ENCODE measurements at regions not wholly inside any gene's neighbourhood (a gene's known extent, or its start where the extent isn't known, plus 50 kb on each side); places are given as distances from the start of the nearest gene placed in this dataset.
A peak's percentile ranks its signal among the peaks of the same experiment; 100 is the strongest.
"Not testable (repeated sequence)": the region's sequence is repeated elsewhere in the genome, so short reads cannot be mapped to it uniquely, and the experiment has no call there.

- DNase-seq (ENCODE audit: low read depth): no peak
Observed at GRCh38 chr13:44848920-44849676, 140.2 kb downstream of the NUFIP1 start.

DNA sequence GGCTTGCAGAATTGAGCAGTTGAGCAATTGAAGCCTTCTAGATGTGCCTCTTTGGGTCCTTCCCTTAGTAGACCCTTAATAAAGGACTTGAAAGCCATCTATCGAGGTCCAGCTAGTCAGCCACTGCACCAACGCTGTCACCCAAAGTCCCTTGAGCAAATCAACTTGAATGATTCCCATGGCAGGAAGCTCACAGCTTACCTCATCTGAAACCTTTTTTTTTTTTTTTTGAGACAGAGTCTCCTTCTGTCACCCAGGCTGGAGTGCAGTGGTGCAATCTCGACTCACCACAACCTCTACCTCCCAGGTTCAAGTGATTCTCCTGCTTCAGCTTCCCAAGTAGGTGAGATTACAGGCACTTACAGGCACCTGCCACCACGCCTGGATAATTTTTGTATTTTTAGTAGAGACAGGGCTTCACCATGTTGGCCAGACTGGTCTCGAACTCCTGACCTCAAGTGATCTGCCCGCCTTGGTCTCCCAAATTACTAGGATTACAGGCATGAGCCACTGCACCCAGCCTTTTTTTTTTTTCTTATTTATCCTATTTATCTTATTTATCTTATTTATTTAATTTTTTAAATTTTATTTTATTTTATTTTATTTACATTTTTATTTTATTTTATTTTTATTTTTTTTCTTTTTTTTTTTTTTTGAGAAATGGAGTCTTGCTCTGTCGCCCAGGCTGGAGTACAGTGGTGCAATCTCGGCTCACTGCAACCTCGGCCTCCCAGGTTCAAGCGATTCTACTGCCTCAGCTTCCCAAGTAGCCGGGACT is 143.8 kb downstream of the NUFIP1 start:
- DNase-seq (ENCODE audit: low read depth): not testable (repeated sequence)

- no peak for DNase-seq (ENCODE audit: low read depth)
Observed at GRCh38 chr13:44844786-44845185, 144.5 kb downstream of the NUFIP1 start.

DNA sequence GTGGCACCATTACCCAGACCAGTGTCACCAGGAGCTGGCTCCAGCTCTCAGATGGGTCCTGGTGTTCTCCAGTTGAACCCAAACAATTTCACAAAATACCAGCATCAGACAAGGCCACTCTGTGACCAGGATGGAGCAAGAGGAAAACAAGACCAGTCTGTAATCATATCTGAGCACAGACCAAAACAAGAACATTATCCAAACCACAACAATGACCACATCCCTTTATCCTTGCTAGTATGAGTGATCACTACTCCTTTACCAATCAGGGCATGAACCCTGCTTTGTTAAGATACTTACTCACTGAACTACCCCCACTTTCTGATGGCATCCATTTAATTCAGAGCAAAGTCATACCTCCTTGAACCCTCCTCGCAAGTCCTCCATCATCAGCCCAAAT is 145.9 kb downstream of the NUFIP1 start:
- DNase-seq (ENCODE audit: low read depth): no peak

GRCh38 chr13:44842158-44842557 is 147.1 kb downstream of the NUFIP1 start:
- DNase-seq (ENCODE audit: low read depth): no peak

GRCh38 chr13:44840131-44840530 is 149.1 kb downstream of the NUFIP1 start:
- no peak for DNase-seq (ENCODE audit: low read depth)

- no peak for DNase-seq (ENCODE audit: low read depth)
Observed at GRCh38 chr13:44837250-44837649, 152.0 kb downstream of the NUFIP1 start.

- DNase-seq (ENCODE audit: low read depth): no peak
Observed at GRCh38 chr13:44834404-44834803, 154.9 kb downstream of the NUFIP1 start.

- DNase-seq (ENCODE audit: low read depth): no peak
Observed at GRCh38 chr13:44833626-44834025, 155.6 kb downstream of the NUFIP1 start.

- no peak for DNase-seq (ENCODE audit: low read depth)
Observed at GRCh38 chr13:44833139-44833538, 156.1 kb downstream of the NUFIP1 start.

- DNase-seq (ENCODE audit: low read depth): no peak
Observed at GRCh38 chr13:44826591-44827350, 162.5 kb downstream of the NUFIP1 start.

- DNase-seq (ENCODE audit: low read depth): no peak
Observed at GRCh38 chr13:44825953-44826352, 163.3 kb downstream of the NUFIP1 start.

- DNase-seq (ENCODE audit: low read depth): not testable (repeated sequence)
Observed at GRCh38 chr13:44823555-44823954, 165.7 kb downstream of the NUFIP1 start.

DNA sequence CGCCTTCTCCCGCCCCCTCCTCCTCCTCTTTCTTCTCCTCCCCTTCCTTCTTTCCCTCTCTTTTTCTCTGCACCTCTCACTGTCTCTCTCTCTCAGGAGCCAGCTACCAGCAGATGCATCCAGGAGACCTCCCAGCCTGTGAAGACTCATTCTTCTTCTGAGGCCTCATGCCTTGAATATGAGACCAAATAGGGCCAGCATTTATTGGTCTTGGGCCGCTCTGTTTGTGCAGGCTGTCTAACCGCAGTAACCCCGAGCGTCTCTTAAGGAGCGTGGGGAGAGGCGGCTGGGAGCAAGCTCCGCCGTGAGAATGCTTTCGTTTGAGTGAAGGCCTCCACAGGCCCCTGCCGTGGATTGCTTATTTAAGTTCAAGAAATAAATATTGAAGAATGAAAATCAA is 167.0 kb downstream of the NUFIP1 start:
- no peak for DNase-seq (ENCODE audit: low read depth)

DNA sequence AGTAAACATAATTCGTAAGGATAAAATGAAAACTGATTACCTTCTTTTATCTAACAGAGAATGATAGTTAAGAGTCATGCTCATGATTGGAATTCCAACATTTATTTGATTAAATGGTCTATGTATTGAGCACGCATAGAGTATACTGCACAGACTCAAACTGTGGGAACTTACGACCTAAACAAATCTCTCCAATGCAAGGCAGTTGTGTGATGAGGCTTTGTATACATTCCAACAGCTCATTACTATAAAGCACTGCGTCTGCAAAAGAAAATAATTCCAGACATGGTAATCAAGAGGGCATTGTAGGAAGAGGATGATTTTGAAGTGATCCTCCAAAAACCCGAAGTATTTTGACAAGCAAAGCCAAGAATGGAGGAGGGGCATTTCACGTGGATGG is 169.5 kb downstream of the NUFIP1 start:
- DNase-seq (ENCODE audit: low read depth): no peak

- no peak for DNase-seq (ENCODE audit: low read depth)
Observed at GRCh38 chr13:44819245-44819644, 170.0 kb downstream of the NUFIP1 start.

DNA sequence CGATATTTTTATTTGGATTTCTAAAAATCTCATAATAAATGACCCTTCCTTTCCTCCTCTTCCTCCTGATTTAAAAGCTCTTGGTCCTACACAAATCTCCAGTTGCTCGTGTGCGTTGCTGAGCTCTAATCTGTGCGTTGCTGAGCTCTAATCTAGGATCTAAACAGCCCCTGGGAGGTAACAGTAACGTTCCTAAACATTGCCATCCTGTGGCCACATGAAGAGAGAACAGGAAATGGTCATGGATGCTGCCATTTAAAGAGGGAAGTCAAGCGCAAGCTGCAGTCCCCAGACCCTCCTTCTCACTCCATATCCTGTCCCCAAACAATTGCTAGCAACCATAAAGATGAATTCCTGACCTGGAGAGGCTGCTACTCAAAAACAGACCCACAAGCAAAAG is 170.8 kb downstream of the NUFIP1 start:
- DNase-seq (ENCODE audit: low read depth): no peak

- DNase-seq (ENCODE audit: low read depth): no peak
Observed at GRCh38 chr13:44818016-44818415, 171.3 kb downstream of the NUFIP1 start.

DNA sequence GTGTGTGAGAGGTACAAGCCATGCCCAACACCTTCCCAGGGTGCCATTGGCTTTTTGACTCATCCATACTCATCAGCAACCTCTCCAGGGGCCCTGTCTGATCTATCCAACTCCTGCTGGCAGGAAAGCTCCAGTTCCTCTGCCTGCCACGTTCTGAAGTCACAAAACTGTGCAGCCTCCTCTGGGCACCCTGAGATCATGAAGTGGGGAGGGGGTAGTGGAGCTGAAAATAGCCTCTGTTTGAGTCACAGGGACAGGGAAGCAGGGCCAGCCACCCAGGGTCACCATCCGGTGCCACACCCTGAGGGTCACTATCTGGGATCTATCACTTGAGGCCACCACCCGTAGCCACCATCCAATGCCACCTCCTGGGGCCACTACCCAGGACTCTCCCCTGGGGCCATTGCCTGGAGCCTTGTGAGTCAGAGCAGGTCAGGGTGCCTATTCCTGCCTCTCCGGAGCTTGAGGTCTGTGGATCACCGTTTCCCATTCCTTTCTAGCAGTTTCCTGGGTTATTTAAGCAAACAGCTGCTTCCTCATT is 172.1 kb downstream of the NUFIP1 start:
- DNase-seq (ENCODE audit: low read depth): no peak

DNA sequence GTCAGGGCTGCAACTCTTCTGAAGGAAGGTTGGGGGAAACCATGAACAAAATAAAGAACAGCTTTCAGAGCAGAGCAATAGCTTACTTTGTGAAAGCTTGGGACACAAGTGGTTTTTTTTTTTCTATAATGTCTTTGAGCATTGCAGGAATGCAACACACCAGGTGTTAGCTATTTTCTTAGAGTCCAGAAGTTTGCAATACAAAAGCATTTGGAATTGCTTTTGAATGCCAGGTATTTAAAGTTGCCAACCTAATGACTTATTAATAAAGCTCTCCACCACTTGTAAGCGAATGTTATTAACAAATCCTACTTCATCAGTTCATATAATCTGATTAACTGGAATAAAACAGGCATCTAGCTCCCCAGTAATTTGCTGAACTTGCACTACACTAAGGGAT is 172.6 kb downstream of the NUFIP1 start:
- DNase-seq (ENCODE audit: low read depth): no peak

DNA sequence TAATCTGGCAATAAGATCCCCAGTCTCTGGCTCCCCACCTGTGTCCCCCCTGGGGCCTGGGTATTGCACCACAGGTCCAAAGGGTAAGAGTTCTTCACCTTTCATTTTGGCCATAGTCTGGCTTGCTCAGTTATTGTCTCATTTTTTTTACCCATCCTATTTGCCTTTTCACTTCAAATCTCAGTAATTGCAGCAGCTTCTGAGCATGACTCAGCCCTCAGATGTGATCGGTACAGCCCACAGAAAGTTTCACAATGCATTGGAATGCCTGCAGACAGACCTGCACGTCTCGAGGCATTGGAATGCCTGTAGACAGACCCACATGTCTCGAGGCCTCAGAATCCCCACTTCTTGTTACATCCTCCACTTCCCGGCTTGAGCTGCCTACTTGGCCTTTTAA is 173.6 kb downstream of the NUFIP1 start:
- peak; percentile 21 for DNase-seq (ENCODE audit: low read depth)

DNA sequence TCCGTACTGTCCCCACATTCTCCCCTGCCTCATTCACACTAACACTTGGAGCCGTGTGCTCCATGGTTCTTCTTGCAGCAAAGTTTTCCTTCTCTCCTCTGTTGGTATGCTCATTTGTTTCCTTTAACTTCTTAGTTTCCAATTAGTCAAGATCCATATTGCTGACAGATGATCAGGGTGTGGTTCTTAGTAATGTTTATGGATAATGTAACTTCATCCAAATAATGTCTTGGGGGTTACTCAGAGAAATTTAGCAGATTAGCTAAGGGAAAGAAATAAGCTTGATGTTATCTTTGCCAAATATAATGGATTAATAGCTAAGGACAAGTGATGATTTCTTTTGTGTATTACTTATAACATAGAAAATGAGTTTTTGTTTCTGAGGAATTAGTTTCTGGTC is 174.4 kb downstream of the NUFIP1 start:
- no peak for DNase-seq (ENCODE audit: low read depth)

DNA sequence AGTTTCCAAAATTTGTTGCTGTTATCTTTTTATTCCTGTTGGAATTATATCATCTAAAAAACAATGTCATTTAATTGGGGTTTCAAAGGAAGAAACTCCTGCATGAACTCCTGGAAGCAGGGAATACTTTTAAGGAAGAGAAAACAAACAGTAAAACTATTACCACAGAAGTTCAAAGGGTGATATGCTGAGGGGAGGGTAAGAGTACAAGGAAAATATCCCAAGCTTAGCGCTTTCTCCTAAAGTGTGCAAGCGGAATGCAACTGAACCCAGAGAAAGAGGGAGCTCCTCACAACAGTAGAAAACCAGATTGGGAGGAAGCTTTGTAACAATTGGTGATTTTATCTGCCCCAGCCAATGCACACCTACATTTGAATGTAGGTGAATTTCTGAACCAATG is 175.1 kb downstream of the NUFIP1 start:
- no peak for DNase-seq (ENCODE audit: low read depth)

Measured in activated T-cell treated with anti-CD3 and anti-CD28 coated beads for 48 hours (primary cell).